ENCODE measurements at regions not wholly inside any gene's neighbourhood (a gene's known extent, or its start where the extent isn't known, plus 50 kb on each side); places are given as distances from the start of the nearest gene placed in this dataset.

DNA sequence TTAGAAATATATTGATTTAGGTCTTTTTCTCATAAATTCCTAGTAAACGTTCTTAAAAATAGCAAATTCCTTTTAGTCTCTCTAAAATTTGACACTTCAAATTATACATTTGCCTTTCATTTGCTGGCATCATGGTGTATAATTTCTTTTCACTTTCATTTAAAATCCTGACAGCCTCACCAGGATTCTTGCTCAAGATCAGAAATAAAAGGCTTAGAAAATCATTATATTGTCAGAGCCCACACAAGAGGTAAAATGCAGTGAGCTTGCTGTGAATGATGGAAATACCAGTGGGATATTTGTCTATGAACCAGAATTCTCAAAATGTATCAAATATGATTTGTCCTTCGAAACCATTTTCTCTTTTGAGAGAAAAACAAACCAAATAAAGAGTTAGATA, 78.2 kb upstream of the PIK3C2G start:
- TF ChIP-seq, protein P1, sequence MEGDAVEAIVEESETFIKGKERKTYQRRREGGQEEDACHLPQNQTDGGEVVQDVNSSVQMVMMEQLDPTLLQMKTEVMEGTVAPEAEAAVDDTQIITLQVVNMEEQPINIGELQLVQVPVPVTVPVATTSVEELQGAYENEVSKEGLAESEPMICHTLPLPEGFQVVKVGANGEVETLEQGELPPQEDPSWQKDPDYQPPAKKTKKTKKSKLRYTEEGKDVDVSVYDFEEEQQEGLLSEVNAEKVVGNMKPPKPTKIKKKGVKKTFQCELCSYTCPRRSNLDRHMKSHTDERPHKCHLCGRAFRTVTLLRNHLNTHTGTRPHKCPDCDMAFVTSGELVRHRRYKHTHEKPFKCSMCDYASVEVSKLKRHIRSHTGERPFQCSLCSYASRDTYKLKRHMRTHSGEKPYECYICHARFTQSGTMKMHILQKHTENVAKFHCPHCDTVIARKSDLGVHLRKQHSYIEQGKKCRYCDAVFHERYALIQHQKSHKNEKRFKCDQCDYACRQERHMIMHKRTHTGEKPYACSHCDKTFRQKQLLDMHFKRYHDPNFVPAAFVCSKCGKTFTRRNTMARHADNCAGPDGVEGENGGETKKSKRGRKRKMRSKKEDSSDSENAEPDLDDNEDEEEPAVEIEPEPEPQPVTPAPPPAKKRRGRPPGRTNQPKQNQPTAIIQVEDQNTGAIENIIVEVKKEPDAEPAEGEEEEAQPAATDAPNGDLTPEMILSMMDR (IDR thresholded peaks at IDR 0.05): no peak
- TF ChIP-seq POLR2A (IDR thresholded peaks at IDR 0.05): no peak

All from uterus (tissue), 2 donors.